GM21423 (cell line): ENCODE measurements at regions not wholly inside any gene's neighbourhood (a gene's known extent, or its start where the extent isn't known, plus 50 kb on each side); places are given as distances from the start of the nearest gene placed in this dataset.

Experiments used
- ATAC-seq: cut with Tn5 transposase; IDR thresholded peaks from one replicate; pipeline ENCODE4 v1.9.1; 2021; ENCODE audit warnings: mild to moderate bottlenecking, moderate library complexity; ENCODE audit not compliant: unreplicated experiment

DNA sequence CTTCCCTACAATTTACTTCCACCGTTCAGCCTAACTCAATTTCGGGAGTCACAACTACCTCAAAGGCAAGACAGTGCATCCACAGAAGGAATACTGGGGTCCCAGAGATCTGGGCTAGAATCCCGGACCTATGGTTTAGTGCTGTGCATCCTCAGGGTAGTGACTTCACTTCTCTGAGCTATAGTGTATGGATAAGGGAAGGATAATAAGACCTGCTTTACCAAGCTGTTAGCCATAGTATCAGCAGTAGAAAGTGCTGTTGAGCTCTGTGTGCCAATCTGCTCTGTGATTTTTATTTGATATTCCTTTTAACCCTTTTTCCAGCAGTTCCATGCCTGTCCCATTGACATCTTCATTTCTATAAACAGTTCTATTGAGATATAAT is 1044.3 kb downstream of the BCL11B start:
- no peak for ATAC-seq

DNA sequence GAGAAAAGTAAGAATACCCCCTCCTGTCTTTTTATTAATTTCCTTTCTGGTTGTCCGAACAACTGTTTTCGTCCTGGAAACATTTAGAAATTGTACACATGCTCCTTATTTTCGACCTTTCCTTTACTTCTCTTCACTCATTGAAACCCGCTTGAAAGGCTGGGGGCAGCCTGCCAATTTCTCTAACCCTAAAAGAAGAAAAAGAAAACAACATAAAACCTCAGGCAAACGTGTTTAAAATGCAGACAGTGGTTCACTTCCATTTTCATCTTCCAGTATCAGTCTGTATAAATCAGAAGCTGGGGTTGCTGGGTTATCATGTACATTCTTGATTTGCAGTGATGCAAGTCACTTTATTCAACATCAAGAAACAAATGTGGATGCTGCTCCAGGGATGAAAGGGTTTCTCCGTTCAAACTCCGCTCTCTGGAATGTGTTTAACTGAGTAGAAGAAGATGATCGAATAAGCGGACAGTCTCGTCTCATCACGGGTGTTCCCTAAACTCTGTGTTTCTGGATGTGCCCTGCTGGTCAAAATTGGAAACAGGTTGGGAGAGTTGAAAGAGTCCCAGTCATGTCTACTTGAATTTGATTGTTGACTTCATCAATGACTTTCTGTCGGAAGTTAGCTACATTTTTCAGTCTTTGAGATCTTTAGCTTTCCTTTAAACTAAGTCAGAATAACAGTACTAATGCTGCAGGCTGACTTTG is 1042.2 kb downstream of the BCL11B start:
- no peak for ATAC-seq

DNA sequence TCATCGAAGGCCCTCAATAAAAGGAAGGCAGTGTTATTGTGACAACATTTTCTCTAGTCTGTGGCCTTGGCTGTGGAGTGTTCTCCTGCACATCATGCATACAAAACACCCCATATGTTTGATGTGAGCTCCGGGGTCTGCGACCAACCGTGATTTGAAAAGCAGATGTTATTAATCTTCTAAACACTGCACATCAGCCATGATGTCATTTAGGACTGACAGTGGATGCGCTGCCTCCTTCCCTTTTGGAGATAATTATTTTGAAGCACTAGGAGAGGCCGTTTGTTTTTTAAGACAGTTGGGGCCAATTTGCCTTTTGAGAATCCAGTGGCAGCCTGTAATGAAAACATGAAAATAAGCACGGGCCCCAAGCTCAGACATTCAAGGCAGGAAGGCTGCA is 1041.6 kb downstream of the BCL11B start:
- no peak for ATAC-seq

DNA sequence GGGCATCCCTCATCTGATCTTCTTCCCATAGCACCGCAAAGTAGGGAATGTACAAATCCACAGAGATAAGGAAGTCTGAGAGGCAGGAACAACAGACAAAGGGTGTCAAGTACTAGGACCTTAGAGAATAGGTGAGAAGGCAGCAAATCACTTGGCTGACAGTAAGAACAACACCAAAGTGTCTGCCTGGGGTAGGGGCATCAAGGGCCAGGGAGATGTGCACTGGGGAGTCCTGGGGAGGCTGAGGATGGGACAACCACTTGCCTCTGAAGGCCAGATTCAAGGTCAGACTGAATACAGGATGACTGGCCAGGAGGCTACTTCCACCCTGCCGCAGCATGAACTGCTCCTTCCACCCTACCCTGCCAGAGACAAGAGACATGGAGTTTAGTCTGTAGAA is 1040.8 kb downstream of the BCL11B start:
- no peak for ATAC-seq

DNA sequence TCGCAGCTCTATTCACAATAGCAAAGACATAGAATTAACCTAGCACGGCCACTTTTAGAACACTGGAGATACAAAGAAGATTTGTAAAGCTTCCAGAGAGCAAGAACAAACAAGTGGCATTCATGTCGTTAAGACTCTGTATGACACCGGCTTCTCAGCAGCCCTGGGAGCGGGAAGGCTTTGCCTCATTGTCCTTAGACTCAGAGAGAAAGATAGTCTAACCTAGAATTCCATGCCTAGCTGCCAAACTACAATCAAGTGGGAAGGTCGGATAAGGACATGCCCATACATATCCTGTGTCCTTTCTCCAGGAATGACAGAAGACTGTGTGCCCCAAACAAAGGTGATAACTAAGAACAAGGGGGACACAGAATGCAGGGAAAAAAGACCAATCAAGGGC is 1038.3 kb downstream of the BCL11B start:
- ATAC-seq = no peak

DNA sequence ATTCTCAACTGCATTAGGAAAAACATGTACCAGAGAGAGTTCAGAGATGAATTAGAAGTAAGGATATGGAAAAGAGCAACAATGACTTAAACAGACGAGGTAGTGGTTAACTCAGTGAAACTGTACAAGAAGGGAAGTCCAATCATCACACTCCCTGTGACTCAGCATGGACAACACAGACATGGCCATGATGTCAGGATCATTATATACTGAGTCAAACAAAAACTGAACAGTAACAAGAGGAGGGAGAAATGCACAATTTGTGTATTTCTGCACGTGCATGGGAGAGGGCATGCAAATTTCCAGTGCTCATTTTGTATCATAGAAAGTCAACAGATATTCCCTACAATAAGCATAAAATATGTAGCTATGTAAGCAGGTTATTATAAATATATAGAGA is 1037.8 kb downstream of the BCL11B start:
- ATAC-seq = no peak

DNA sequence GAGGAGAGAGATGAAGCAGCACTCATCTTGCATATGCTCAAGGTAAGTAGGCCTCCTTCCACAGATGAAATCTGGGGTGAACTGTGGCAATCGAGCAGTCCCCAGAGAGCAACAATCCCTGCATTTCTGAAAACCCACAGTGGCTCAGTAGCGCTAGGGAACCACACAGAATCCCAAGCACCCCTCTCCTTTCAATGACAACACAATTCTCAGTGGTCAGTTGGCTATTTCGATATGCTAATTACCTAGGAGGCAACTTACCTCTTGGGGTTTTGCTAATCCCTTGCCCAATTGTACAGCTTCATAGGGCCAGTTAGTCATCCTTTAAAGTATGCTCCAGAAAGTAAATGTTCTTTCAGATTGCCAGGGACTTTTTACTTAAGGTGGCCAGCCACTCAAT is 1035.7 kb downstream of the BCL11B start:
- no peak for ATAC-seq

DNA sequence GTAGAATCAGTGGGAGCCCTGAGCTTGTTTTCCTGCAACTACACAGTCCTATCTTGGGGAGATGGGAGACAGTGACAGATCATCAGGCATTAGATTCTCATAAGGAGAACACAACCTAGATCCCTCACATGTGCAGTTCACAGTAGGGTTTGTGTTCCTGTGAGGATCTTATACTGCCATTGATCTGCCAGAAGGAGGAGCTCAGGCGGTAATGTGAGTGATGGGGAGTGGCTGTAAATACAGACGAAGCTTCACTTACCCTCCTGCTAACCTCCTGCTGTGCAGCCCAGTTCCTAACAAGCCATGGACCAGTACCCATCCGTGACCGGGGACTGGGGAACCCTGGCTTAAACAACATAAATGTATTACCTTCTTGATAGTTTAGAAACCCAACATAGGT is 1034.1 kb downstream of the BCL11B start:
- no peak for ATAC-seq

DNA sequence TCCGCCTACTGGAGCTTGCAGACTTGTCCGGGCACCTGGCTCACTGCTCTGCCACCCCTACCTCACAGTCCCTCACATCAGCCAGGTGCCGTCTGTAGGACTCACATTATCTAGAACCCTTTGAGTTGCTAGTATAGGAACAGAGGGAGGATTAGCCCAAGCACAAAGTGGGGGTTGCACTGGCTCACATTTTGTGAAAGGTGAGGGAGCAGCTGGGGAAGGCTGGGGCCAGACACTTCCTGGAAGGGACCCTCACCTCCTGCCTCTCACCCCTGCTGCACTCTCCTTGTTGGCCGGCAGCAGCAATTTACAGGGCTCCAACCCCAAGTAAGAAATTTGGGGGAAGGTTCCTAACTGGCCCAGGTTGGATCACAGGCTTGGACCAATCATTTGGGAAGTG is 1031.6 kb downstream of the BCL11B start:
- no peak for ATAC-seq

DNA sequence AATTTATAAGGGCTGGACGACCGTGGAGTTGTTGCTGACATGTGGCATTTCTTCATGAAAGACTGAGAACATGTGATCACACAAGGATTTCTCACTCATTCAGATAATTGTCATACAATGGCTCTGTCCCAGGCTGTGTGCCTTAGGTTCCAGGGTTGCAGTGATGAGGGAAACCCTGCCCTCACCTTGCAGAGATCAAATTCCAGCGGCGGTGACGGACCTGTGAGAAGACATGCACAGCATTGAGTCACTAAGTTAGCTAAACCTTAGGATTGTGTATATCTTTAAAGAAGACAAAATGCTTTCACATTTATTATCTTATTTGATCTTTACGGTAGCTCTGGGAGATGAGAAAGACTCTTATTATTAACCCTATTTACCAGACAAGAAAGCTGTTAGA is 1029.1 kb downstream of the BCL11B start:
- no peak for ATAC-seq

DNA sequence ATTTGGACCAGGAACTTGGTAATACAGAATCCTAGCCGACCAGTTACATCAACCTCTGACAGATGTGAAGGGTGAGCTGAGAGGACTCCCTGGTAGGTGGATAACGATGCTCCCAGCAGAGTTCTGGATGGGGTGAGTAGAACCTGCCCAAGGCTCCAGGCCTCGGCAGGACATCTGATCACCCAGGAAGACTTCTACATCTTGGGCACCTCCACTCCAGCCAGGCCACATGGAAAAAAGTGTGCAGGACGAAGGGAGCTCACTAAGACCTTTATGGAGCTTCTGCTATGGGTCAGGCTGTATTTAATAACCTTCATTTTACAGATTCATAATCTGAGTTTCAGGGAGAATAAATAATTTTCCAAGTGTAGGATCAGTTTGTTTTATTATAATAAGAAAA is 1028.7 kb downstream of the BCL11B start:
- no peak for ATAC-seq

DNA sequence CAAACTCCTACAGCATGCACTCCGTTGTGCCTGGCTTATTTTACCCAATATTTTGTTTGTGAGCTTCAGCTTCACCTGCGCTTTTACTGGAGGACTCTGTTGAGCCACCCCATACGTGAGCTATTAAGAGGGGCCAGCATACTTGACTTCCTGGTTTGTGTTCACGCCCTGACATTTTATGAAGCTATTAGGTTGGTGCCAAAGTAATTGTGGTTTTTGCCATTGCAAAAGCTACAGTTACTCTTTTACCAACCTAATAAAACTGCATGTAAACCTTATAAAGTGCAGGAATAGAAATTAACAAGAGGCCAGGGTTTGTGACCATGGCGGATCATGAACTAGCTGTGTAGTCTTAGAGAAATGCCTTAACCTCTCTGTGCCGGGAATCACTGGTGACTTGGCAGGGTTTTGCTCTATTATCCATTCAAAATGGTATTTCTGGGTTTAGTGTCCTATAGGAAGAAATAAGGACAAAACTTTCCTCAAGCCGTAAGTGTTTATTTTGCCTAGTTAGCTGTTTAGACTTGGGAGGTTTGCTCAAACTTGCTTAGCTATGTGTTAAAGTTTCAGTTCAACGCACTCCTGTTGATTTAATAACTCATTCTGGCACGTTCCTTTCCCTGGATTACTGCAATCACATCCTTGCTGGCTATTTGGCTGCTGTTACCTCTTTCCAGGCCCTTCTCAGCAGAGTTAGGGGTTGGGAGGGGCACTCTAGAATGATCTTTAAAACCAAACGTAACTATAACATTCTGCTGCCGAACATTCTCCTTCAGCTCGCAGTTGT is 1027.6 kb downstream of the BCL11B start:
- no peak for ATAC-seq

DNA sequence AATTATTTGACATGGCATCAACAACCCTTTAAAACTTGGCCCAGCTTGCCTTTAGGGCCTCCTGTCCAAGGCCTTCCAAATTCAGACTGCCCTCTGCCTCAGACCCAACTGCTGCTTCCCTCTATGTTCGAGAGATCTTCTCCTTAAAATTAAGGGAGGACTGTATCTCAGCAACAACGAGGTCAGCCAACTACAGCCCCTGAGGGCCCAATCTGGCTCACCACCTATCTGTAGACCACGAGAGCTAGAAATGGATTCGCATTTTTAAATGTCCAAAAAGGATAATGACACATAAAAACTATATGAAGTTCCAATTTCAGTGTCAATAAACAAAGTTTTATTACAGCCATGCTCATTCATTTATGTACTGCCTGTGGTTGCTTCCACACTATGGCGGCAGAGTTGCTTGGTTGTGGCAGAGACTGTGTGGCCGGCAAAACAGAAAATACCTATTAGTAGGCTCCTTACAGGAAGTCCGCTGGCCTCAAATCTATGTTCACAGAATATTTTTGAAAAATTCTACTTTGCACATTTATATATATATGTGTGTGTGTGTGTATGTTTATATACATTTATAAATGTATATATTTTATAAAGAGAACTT is 1026.9 kb downstream of the BCL11B start:
- no peak for ATAC-seq

DNA sequence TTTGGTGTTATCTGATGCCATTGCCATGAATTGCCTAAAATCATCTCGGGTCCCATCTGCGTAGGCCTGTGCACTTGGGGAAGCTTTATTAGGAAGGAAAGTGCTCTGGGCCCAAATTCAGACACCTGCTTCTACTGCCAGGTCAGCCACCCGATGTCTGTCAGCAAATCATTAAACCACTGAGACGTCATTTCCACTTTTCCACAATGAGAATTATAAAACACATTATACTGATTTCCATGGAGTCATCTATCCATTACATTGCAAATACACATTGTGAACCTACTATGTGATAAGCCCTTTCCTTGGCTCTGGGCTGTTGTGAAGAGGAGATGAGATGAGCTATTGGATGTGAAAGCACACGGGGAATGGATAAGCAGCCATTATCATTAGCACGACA is 1022.9 kb downstream of the BCL11B start:
- no peak for ATAC-seq

DNA sequence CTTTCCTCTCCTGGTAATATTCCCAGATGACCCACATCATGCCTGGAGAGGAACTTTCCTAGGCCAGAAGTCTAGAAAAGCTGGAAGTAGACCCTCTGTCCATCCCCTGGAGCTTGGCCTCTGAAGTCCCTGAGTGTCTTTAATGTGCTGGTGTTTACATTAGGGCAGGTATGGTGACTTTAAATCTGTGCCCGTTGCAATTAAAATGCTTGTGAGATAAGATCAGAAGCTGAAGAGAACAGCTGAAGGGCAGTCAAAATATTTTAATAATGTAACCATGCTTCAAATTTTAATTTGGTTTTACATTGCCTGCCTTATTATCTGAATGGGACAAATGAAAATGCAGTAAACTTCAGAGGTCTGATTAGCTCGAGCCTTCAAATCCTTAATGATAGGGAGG is 1022.5 kb downstream of the BCL11B start:
- no peak for ATAC-seq

DNA sequence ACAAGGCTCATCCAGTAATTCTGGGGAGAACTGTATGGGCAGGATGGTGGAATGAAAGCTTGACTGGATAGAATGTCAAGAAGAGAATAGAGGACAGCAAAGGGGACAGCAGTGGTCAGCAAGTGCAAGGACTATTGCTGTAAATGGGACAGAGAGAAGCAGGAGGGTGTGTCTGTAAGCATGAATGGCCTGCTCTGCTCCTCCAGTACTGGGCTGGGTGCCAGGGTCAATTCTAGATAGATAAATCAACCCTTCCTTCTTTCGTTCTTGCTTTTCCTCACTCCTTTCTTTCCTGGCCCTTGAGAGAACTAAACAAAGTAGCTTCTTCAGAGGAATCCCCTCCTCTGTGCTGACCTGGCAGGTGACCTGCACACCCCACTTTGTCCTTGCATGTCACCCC is 1019.2 kb downstream of the BCL11B start:
- no peak for ATAC-seq

DNA sequence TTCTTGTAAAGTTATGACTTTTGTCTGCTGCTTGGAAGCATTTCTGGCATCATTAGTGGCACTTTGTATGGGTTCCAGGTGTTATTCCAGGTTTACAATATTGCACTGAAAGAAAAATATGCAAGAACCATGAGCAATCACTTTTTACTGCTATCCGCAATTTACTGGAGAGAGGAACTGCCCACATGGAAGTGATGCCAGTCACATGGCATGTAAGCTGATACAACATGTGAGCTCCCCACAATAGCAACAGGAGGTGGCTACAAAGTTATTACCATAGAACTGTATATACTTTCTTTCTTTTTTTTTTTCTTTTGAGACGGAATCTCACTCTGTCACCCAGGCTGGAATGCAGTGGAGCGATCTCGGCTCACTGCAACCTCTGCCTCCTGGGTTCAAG is 1012.1 kb downstream of the BCL11B start:
- ATAC-seq = no peak

DNA sequence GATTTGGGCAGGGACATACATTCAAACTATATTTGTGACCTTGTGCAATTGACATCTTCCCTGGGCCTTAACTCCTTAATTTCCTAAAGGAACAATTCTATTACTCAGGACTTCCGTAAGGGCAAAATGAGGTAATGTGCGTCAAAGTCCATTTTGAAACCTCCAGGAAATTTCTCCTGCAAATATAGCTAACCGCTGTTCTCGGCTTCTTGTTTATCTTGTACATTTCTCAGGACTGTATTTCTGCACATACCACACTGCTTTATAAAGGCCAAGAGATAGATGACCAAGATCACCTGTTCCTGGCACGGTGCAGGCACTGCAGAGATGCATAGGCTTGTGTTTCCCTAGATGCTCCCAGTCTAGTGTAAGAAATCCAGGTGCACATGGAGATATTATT is 1009.4 kb downstream of the BCL11B start:
- ATAC-seq = no peak

DNA sequence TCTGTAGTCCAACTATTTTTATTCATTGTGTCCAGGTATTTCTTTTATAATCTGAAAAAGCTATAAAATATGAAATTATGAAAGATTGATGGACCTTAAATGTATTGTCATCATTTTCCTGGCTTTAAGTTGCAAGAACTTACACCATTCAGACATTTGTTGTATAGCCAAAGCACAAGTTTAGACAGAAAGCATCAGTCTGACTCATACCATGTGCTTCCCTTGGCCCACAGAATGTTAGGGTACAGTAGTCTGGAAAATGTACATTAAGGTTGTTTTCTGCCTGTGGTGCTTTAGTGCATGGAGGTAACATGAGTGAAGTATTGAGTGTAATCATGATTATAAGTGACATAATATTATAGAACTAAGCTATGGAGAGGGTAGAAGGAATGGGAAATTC is 1002.5 kb downstream of the BCL11B start:
- no peak for ATAC-seq

DNA sequence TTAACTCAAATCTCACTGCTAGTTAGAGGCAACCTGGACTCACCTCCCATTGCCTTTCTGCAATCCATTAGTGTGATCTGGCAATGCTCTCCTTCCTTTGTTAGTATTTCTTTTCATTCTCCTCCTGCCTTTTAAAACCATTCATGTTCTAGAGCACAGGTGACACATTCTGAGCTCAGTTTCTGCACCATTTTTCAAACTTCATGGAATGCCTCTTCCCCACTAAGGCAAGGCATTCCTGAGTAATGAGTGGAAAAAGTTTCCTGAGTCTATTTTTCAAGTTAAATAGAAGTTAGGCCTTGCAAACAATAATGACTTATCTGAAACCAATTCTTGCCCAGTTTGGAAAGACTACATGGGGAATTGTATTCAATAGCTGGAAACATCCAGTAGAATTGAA is 1001.8 kb downstream of the BCL11B start:
- ATAC-seq = no peak

DNA sequence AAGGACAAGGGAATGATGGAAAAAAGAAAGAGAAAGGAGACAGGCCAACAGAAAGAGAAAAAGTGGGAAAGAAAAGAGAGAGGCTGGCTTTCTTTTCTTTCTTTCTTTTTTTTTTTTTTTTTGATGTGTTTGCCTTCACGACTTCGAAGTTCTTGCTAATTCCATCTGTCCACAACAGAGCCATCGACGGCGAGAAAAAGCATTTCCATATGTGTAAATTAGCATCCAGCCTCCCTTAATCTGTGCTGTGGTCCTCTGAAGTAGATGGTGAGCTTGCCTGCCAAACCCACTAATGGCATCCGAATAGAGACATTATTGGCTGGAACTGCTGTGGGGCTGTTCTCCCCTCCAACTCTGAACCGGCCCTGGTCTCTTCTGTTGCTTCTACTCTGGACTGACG is 997.4 kb downstream of the BCL11B start:
- ATAC-seq = no peak

DNA sequence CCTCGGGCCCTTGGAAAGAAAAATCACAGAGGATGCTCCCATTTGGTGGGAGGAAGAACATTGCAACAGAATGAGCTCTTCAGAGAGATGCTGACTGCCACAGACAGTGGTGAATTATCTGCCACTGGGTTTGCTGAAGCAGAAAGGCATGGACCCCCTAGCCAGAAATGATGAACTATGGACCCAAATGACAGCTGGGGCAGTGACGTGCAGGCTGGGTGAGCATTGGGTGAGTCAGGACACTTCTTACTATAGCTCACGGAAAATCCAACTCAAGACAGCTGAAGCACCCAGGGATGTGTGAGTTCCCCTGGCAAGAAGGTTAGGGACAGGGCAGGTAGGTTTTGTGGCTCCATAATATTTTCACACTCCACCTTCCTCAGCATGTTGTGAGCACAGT is 993.2 kb downstream of the BCL11B start:
- ATAC-seq = no peak
